ENCODE measurements at regions not wholly inside any gene's neighbourhood (a gene's known extent, or its start where the extent isn't known, plus 50 kb on each side); places are given as distances from the start of the nearest gene placed in this dataset.

- Histone ChIP-seq H3K9me3 (ENCODE audit: control insufficient read depth in 4 of 4, low read length in 3 of 4) (no peaks in the 10 kb centered on the region), H3K36me3 (ENCODE audit: control insufficient read depth in 4 of 4, insufficient read depth in 3 of 4, low read depth in 1 of 4, low read length in 3 of 4) (no peaks in the 10 kb centered on the region), H3K27ac (ENCODE audit: low read depth in 1 of 2, low read length in 2 of 2) (no peak overlapping the region), H3K4me3 (ENCODE audit: low read depth in 1 of 3, low read length in 3 of 3) (no peak overlapping the region), H3K9ac (ENCODE audit: low read depth in 1 of 2, low read length in 2 of 2) (no peak overlapping the region), H3K4me1 (ENCODE audit: control insufficient read depth in 4 of 4, insufficient read depth in 4 of 4, low read length in 3 of 4) (no peaks in the 10 kb centered on the region), H3K27me3 (ENCODE audit: control insufficient read depth in 4 of 4, insufficient read depth in 4 of 4, low read length in 3 of 4) (no peaks in the 10 kb centered on the region)
- no peak for TF ChIP-seq ZBTB33 (IDR thresholded peaks at IDR 0.05)
- TF ChIP-seq CTCF (IDR thresholded peaks at IDR 0.05; ENCODE audit: low read depth, low read length, missing input control), result no peak
- TF ChIP-seq NR2F2 (IDR thresholded peaks at IDR 0.05), result no peak
- no peak for TF ChIP-seq RAD21 (IDR thresholded peaks at IDR 0.05)
- TF ChIP-seq HNF4G (IDR thresholded peaks at IDR 0.05), result no peak
- TF ChIP-seq YY1 (IDR thresholded peaks at IDR 0.05), result no peak
- no peak for TF ChIP-seq FOXA2 (IDR thresholded peaks at IDR 0.05)
- no peak for TF ChIP-seq HNF4A (conservative IDR thresholded peaks at IDR 0.05)
- TF ChIP-seq REST (IDR thresholded peaks at IDR 0.05), result no peak
- TF ChIP-seq EGR1 (IDR thresholded peaks at IDR 0.05; ENCODE audit: low read depth in 2 of 2), result no peak
- TF ChIP-seq TAF1 (conservative IDR thresholded peaks at IDR 0.05), result no peak
- no peak for TF ChIP-seq GABPA (IDR thresholded peaks at IDR 0.05 in 1 of 2, conservative IDR thresholded peaks at IDR 0.05 in 1 of 2)
- no peak for TF ChIP-seq JUND (IDR thresholded peaks at IDR 0.05)
- TF ChIP-seq ATF3 (IDR thresholded peaks at IDR 0.05), result no peak
- no peak for TF ChIP-seq MAX (IDR thresholded peaks at IDR 0.05)
- no peak for TF ChIP-seq SP1 (IDR thresholded peaks at IDR 0.05)
- no peak for TF ChIP-seq FOXA1 (IDR thresholded peaks at IDR 0.05)
- no peak for TF ChIP-seq RXRA (IDR thresholded peaks at IDR 0.05)
- DNase-seq (ENCODE audit: low spot score), result no peak
- WGBS, result 88% methylated on average over 1 of the region's 1 CpG
Measured at GRCh38 chr20:12391099-12391498, 473.4 kb downstream of the BTBD3 start.
